Vagina (tissue), 2 donors: ENCODE measurements at regions not wholly inside any gene's neighbourhood (a gene's known extent, or its start where the extent isn't known, plus 50 kb on each side); places are given as distances from the start of the nearest gene placed in this dataset.

Source experiments
- DNase-seq, 2 donors: peaks; one replicate each; pipeline ENCODE4 v3.0.0-alpha.2; 2017; ENCODE audit errors: extremely low spot score in 2 of 2
- H3K27ac ChIP-seq: fragments of 200-600 bp; sonication (generic); one replicate; pipeline ENCODE4 v1.5.1; 2019
- H3K27me3 ChIP-seq: fragments of 200-600 bp; sonication (generic); one replicate; pipeline ENCODE4 v1.5.1; 2019
- H3K36me3 ChIP-seq, 2 donors: fragments of 200-600 bp; sonication (generic); one replicate each; pipeline ENCODE4 v1.5.1; 2017 to 2019
- H3K4me1 ChIP-seq: fragments of 200-600 bp; sonication (generic); one replicate; pipeline ENCODE4 v1.5.1; 2019
- H3K4me3 ChIP-seq, 2 donors: fragments of 200-600 bp; sonication (generic); 1 replicate in 1 of 2; 2 replicates in 1 of 2; pipeline ENCODE4 v1.5.1; 2016 to 2019
- H3K9me3 ChIP-seq: fragments of 200-600 bp; sonication (generic); one replicate; pipeline ENCODE4 v1.5.1; 2019
- POLR2A ChIP-seq, 2 donors: fragments of 450-650 bp; IDR thresholded peaks; one replicate each; pipeline ENCODE4 v1.6.1; 2017; ENCODE audit warnings: antibody characterized with exemption in 2 of 2, mild to moderate bottlenecking in 2 of 2, moderate library complexity in 2 of 2
- POLR2AphosphoS5 ChIP-seq, 2 donors: sonication (generic); formaldehyde crosslinking; IDR thresholded peaks; one replicate each; pipeline ENCODE4 v1.9.0; 2017; ENCODE audit warnings: antibody characterized with exemption in 2 of 2, mild to moderate bottlenecking in 2 of 2, low read depth in 1 of 2; ENCODE audit not compliant: insufficient read depth in 1 of 2
- intact Hi-C: fragments of 100-400 bp; cut with DNase I; formaldehyde crosslinking; loops from one replicate; pipeline ENCODE4 v1.15.1; 2023
- TF ChIP-seq, protein P1 (sequence below), 3 experiments: fragments of 450-650 bp in 2 of 3; fragments of 200-600 bp in 1 of 3; sonication (generic) in 1 of 3; IDR thresholded peaks; one replicate each; pipeline ENCODE4 v1.5.1; 2017 to 2019; ENCODE audit warnings: antibody characterized with exemption in 3 of 3, mild to moderate bottlenecking in 2 of 3, moderate library complexity in 2 of 3

DNA sequence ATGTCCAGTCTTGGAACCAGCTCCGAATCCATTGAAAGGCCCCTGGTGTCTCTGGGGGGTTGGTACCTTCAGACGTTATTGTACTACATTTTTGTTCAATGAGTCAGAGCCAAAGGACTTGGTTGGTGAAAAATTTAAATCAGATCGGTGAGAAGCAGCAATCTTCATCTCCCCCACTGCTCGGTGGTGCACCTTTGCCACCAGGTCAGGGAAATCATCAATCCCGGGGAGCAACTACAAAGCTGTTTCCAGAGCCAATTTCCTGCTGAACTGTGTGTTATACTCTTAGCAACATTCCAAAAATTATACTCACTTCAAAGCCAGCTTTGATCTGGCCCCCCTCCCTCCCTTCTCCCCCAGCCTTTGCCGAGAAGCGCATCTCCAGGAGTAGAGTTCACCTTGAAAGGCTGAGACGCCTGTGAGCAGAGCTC is 375.2 kb upstream of the WWC1 start:
- Histone ChIP-seq H3K27ac (no peak overlapping the region), H3K9me3 (no peaks in the 10 kb centered on the region), H3K4me1 (no peaks in the 10 kb centered on the region), H3K4me3 (no peak overlapping the region), H3K36me3 (no peaks in the 10 kb centered on the region), H3K27me3 (no peaks in the 10 kb centered on the region)
- TF ChIP-seq POLR2A (IDR thresholded peaks at IDR 0.05): no peak
- TF ChIP-seq, protein P1, sequence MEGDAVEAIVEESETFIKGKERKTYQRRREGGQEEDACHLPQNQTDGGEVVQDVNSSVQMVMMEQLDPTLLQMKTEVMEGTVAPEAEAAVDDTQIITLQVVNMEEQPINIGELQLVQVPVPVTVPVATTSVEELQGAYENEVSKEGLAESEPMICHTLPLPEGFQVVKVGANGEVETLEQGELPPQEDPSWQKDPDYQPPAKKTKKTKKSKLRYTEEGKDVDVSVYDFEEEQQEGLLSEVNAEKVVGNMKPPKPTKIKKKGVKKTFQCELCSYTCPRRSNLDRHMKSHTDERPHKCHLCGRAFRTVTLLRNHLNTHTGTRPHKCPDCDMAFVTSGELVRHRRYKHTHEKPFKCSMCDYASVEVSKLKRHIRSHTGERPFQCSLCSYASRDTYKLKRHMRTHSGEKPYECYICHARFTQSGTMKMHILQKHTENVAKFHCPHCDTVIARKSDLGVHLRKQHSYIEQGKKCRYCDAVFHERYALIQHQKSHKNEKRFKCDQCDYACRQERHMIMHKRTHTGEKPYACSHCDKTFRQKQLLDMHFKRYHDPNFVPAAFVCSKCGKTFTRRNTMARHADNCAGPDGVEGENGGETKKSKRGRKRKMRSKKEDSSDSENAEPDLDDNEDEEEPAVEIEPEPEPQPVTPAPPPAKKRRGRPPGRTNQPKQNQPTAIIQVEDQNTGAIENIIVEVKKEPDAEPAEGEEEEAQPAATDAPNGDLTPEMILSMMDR (IDR thresholded peaks at IDR 0.05): no peak
- TF ChIP-seq POLR2AphosphoS5 (IDR thresholded peaks at IDR 0.05; ENCODE audit: insufficient read depth in 1 of 2, low read depth in 1 of 2): no peak
- intact Hi-C loops: no loop called here
- DNase-seq: no peak

GRCh38 chr5:167916706-167917105 is 374.7 kb upstream of the WWC1 start:
- no peaks in the 10 kb centered on the region for H3K4me1 ChIP-seq
- no peak overlapping the region for H3K4me3 ChIP-seq
- no peak overlapping the region for H3K27ac ChIP-seq
- TF ChIP-seq POLR2A (IDR thresholded peaks at IDR 0.05): no peak
- TF ChIP-seq POLR2AphosphoS5 (IDR thresholded peaks at IDR 0.05; ENCODE audit: insufficient read depth in 1 of 2, low read depth in 1 of 2): no peak
- TF ChIP-seq, protein P1 (IDR thresholded peaks at IDR 0.05): no peak
- no peak for DNase-seq
- intact Hi-C loops: no loop called here
- no peaks in the 10 kb centered on the region for H3K27me3 ChIP-seq
- H3K9me3 ChIP-seq: no peaks in the 10 kb centered on the region
- H3K36me3 ChIP-seq: no peaks in the 10 kb centered on the region

DNA sequence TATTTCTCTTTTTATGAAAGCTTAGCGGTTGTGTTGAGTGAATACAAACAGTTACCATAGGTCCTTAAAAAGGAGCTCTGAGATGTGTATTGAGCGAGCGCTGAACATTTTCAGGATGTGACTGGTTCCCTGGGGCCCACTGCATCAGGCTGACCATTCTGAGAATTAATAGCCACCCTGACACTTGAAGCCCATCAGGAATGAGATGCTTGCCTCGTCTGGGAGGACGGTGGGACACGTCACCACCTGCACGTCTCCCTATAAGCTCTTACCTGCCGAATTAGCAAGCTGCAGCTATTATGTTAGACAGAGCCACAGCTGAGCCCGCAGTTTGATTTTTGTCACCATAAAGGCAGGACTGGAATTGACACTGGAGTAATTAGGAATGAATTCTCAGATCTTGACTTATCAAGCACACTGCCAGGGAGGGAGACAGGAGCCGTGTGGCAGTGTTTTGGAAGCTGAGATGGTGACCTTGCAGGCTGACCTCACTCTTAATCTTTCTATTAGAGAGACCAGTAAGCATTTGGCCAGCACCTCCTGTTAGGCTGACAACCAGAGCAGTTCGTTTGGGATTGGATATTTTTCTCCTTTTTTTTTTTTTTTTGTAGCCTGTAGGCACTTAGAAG is 373.1 kb upstream of the WWC1 start:
- Histone ChIP-seq H3K4me3 (no peak overlapping the region), H3K36me3 (no peaks in the 10 kb centered on the region), H3K4me1 (no peaks in the 10 kb centered on the region), H3K9me3 (no peaks in the 10 kb centered on the region), H3K27me3 (no peaks in the 10 kb centered on the region), H3K27ac (no peak overlapping the region)
- TF ChIP-seq POLR2A (IDR thresholded peaks at IDR 0.05) (no peak), POLR2AphosphoS5 (IDR thresholded peaks at IDR 0.05; ENCODE audit: insufficient read depth in 1 of 2, low read depth in 1 of 2) (no peak)
- TF ChIP-seq, protein P1 (IDR thresholded peaks at IDR 0.05): no peak
- no peak for DNase-seq
- intact Hi-C loops: no loop called here

GRCh38 chr5:167918813-167919483 is 372.5 kb upstream of the WWC1 start:
- H3K36me3 ChIP-seq: no peaks in the 10 kb centered on the region
- intact Hi-C loops: no loop called here
- no peak overlapping the region for H3K4me3 ChIP-seq
- H3K27me3 ChIP-seq: no peaks in the 10 kb centered on the region
- TF ChIP-seq, protein P1 (IDR thresholded peaks at IDR 0.05): no peak
- no peak for TF ChIP-seq POLR2AphosphoS5 (IDR thresholded peaks at IDR 0.05; ENCODE audit: insufficient read depth in 1 of 2, low read depth in 1 of 2)
- TF ChIP-seq POLR2A (IDR thresholded peaks at IDR 0.05): no peak
- H3K27ac ChIP-seq: no peak overlapping the region
- H3K4me1 ChIP-seq: no peaks in the 10 kb centered on the region
- DNase-seq: no peak
- no peaks in the 10 kb centered on the region for H3K9me3 ChIP-seq

DNA sequence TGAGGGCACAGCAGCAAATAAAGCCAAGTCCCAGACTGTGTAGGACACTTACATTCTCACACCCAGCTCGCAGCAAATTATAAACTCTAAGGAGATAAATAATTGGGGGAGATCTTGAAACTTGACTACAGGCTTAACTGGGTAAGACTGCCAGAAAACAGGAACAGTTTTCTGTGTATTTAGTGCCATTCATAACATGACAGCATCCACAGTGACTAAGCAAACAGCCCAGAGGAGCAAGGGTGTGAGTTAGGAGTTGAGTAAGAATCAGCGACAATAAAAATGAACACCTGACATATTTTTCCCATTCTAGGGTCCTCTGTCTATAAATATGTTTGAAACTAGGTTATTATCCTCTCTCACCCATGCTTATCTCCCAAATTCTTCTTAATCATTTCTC is 370.9 kb upstream of the WWC1 start:
- H3K27ac ChIP-seq: no peak overlapping the region
- no peaks in the 10 kb centered on the region for H3K9me3 ChIP-seq
- H3K4me1 ChIP-seq: no peaks in the 10 kb centered on the region
- H3K36me3 ChIP-seq: no peaks in the 10 kb centered on the region
- H3K4me3 ChIP-seq: no peak overlapping the region
- DNase-seq: no peak
- intact Hi-C loops: no loop called here
- no peaks in the 10 kb centered on the region for H3K27me3 ChIP-seq
- TF ChIP-seq, protein P1 (IDR thresholded peaks at IDR 0.05): no peak
- TF ChIP-seq POLR2AphosphoS5 (IDR thresholded peaks at IDR 0.05; ENCODE audit: insufficient read depth in 1 of 2, low read depth in 1 of 2): no peak
- TF ChIP-seq POLR2A (IDR thresholded peaks at IDR 0.05): no peak
